HepG2 (cell line): ENCODE measurements at regions not wholly inside any gene's neighbourhood (a gene's known extent, or its start where the extent isn't known, plus 50 kb on each side); places are given as distances from the start of the nearest gene placed in this dataset.

ENCODE experiments used
- ATAC-seq: fragments of 200-7000 bp; cut with Tn5 transposase; 3 replicates; pipeline ENCODE4 v1.9.1; 2020; ENCODE audit warnings: mild to moderate bottlenecking, moderate library complexity
- BruUV-seq: library from RNA; stranded (reverse); fragments of 400-500 nt; replicated peaks from 2 replicates; lab custom pipeline; 2021; lab: Mats Ljungman, UMichigan
- CTCF ChIA-PET: fragments of 300-600 bp; formaldehyde crosslinking; extraction: SDS; loops from one replicate; lab custom pipeline; 2021; ENCODE audit warnings: low total read pairs, inconsistent platforms, low intra/inter-chr PET ratio; lab: Yijun Ruan, JAX
- POLR2A ChIA-PET: fragments of 350-600 bp; sonication (Branson Sonifier 250); formaldehyde crosslinking; loops from one replicate; lab custom pipeline; 2020; ENCODE audit warnings: antibody characterized with exemption, inconsistent platforms; lab: Yijun Ruan, JAX
- DNase-seq: peaks from one replicate; pipeline ENCODE4 v3.0.0-alpha.2; 2015; ENCODE audit warnings: low spot score
- FAIRE-seq: peaks from 3 replicates; lab custom pipeline; 2011; peaks lifted over from hg19 to GRCh38; lab: Jason Lieb, UNC
- H2AFZ ChIP-seq: one replicate; pipeline ENCODE4 v1.6.1; 2011; ENCODE audit warnings: low read length, inconsistent platforms
- H3K27ac ChIP-seq: fragments of 300-600 bp; 3 replicates; pipeline ENCODE4 v1.8.0; 2011; ENCODE audit warnings: mixed run types, mild to moderate bottlenecking, mixed read lengths, low read length, inconsistent platforms; ENCODE audit not compliant: insufficient read depth; ENCODE audit errors: extremely low read length
- H3K27me3 ChIP-seq, 2 experiments: fragments of 200-600 bp in 1 of 2; 2 replicates in 1 of 2; 3 replicates in 1 of 2; pipeline versions ENCODE4 v1.6.0 to v1.8.0; 2011; ENCODE audit warnings: low read length in 2 of 2, mild to moderate bottlenecking in 2 of 2, moderate library complexity in 2 of 2, inconsistent platforms in 1 of 2; ENCODE audit not compliant: insufficient read depth in 2 of 2, control insufficient read depth in 1 of 2
- H3K36me3 ChIP-seq, 2 experiments: fragments of 200-600 bp in 1 of 2; replicated peaks in 1 of 2; 2 replicates in 1 of 2; 3 replicates in 1 of 2; pipeline versions ENCODE4 v1.5.1 to v1.8.0; 2011; ENCODE audit warnings: low read length in 2 of 2, inconsistent platforms in 1 of 2; ENCODE audit not compliant: insufficient read depth in 2 of 2, control insufficient read depth in 1 of 2
- H3K4me1 ChIP-seq: 2 replicates; pipeline ENCODE4 v1.5.1; 2012; ENCODE audit warnings: low read length, inconsistent platforms; ENCODE audit not compliant: insufficient read depth
- H3K4me2 ChIP-seq: 2 replicates; pipeline ENCODE4 v1.6.0; 2011; ENCODE audit warnings: low read depth, low read length, inconsistent platforms
- H3K4me3 ChIP-seq, 3 experiments: fragments of 200-600 bp in 1 of 3; sonication (generic), shearing (Covaris generic) in 1 of 3; replicated peaks in 1 of 3; 2 replicates each; pipeline ENCODE4 v1.5.1; 2011 to 2016; ENCODE audit warnings: low read length in 3 of 3, inconsistent platforms in 2 of 3, low read depth in 2 of 3, mild to moderate bottlenecking in 2 of 3, control low read depth in 1 of 3, mixed read lengths in 1 of 3; ENCODE audit not compliant: insufficient read depth in 1 of 3
- H3K79me2 ChIP-seq: one replicate; pipeline ENCODE4 v1.6.1; 2011; ENCODE audit warnings: low read length, inconsistent platforms; ENCODE audit not compliant: insufficient read depth
- H3K9ac ChIP-seq: 2 replicates; pipeline ENCODE4 v1.6.0; 2011; ENCODE audit warnings: mild to moderate bottlenecking, low read depth, low read length, inconsistent platforms; ENCODE audit not compliant: insufficient read depth
- H3K9me3 ChIP-seq: 2 replicates; pipeline ENCODE4 v1.5.1; 2012; ENCODE audit warnings: mild to moderate bottlenecking, low read length
- H4K20me1 ChIP-seq: 2 replicates; pipeline ENCODE4 v1.6.0; 2011; ENCODE audit warnings: inconsistent platforms, mild to moderate bottlenecking, low read length, moderate library complexity; ENCODE audit not compliant: insufficient read depth
- CENPBD1 ChIP-seq: sonication (generic); formaldehyde crosslinking; IDR thresholded peaks from 2 replicates; pipeline ENCODE4 v1.8.0; 2022; ENCODE audit warnings: missing genetic modification reagents, low read depth, mild to moderate bottlenecking, borderline replicate concordance
- GMEB2 ChIP-seq: IDR thresholded peaks from 2 replicates; pipeline ENCODE4 v1.6.1; 2016; ENCODE audit warnings: missing biosample characterization, missing genetic modification reagents, low read depth
- JDP2 ChIP-seq: sonication (generic); formaldehyde crosslinking; IDR thresholded peaks from 2 replicates; pipeline ENCODE4 v1.8.1; 2022; ENCODE audit warnings: missing genetic modification reagents, borderline replicate concordance
- MEIS2 ChIP-seq: sonication (generic); formaldehyde crosslinking; IDR thresholded peaks from 2 replicates; pipeline ENCODE4 v1.9.0; 2021; ENCODE audit warnings: mild to moderate bottlenecking, missing genetic modification reagents
- NR3C1 ChIP-seq: sonication (generic); formaldehyde crosslinking; IDR thresholded peaks from 2 replicates; pipeline ENCODE4 v1.4.0; 2020; ENCODE audit warnings: missing genetic modification reagents
- PCBP2 ChIP-seq: fragments of 200-400 bp; formaldehyde crosslinking; optimal IDR thresholded peaks from 2 replicates; pipeline ENCODE3; 2018; ENCODE audit warnings: low read length, low read depth; ENCODE audit not compliant: poor library complexity, severe bottlenecking
- RFX3 ChIP-seq: IDR thresholded peaks from 2 replicates; pipeline ENCODE4 v1.6.1; 2016; ENCODE audit warnings: missing biosample characterization, missing genetic modification reagents
- SRF ChIP-seq: IDR thresholded peaks from 2 replicates; pipeline ENCODE4 v1.6.1; 2011; ENCODE audit warnings: mild to moderate bottlenecking, low read depth, low read length, moderate library complexity
- TFDP2 ChIP-seq: sonication (generic); formaldehyde crosslinking; IDR thresholded peaks from 2 replicates; pipeline ENCODE4 v1.4.0; 2020; ENCODE audit warnings: missing genetic modification reagents
- TRAFD1 ChIP-seq: sonication (generic); formaldehyde crosslinking; IDR thresholded peaks from 2 replicates; pipeline ENCODE4 v1.5.1; 2020; ENCODE audit warnings: missing genetic modification reagents, mild to moderate bottlenecking, borderline replicate concordance
- XRCC5 ChIP-seq: fragments of 200-400 bp; formaldehyde crosslinking; optimal IDR thresholded peaks from 2 replicates; pipeline ENCODE3; 2017; ENCODE audit warnings: mild to moderate bottlenecking, low read length
- ZNF224 ChIP-seq: sonication (generic); formaldehyde crosslinking; IDR thresholded peaks from 2 replicates; pipeline ENCODE4 v1.5.0; 2020; ENCODE audit warnings: mild to moderate bottlenecking, missing genetic modification reagents
- ZNF30 ChIP-seq: sonication (generic); formaldehyde crosslinking; IDR thresholded peaks from 2 replicates; pipeline ENCODE4 v1.5.0; 2020; ENCODE audit warnings: mild to moderate bottlenecking, missing genetic modification reagents
- ZNF510 ChIP-seq: sonication (generic); formaldehyde crosslinking; IDR thresholded peaks from 2 replicates; pipeline ENCODE4 v1.4.0; 2020; ENCODE audit warnings: low read depth, mild to moderate bottlenecking, missing genetic modification reagents
- ZNF790 ChIP-seq: sonication (generic); formaldehyde crosslinking; IDR thresholded peaks from 2 replicates; pipeline ENCODE4 v1.8.0; 2022; ENCODE audit warnings: missing genetic modification reagents, mild to moderate bottlenecking, borderline replicate concordance
- WGBS: methylation state at CpG from one replicate; pipeline ENCODE4 v1.1.6; 2017; ENCODE audit warnings: low lambda C conversion rate; 5-methylcytosine and 5-hydroxymethylcytosine counted together
- in situ Hi-C: cut with HindIII; loops from 2 replicates; pipeline ENCODE4 v1.10.0; 2017; ENCODE audit warnings: low pct_unique_long_range_greater_than_20kb; ENCODE audit not compliant: extremely low pct_ligation_motif_present
- intact Hi-C: fragments of 100-400 bp; cut with micrococcal nuclease; formaldehyde crosslinking; loops from one replicate; pipeline ENCODE4 v1.10.0; 2022; ENCODE audit not compliant: unreplicated experiment

- ChIA-PET POLR2A (no interaction called here), CTCF (no interaction called here)
- Histone ChIP-seq H4K20me1 (no peaks in the 10 kb centered on the region; the same call in 1 of the 2 replicates), H2AFZ (no peak overlapping the region), H3K36me3 (no peaks in the 10 kb centered on the region), H3K4me2 (no peak overlapping the region), H3K9ac (no peak overlapping the region), H3K4me3 (no peak overlapping the region), H3K79me2 (no peaks in the 10 kb centered on the region), H3K9me3 (no peaks in the 10 kb centered on the region), H3K4me1 (no peaks in the 10 kb centered on the region), H3K27ac (no peak overlapping the region), H3K27me3 (no peaks in the 10 kb centered on the region)
- WGBS, result 9% methylated on average over 6 of the region's 6 CpGs
- intact Hi-C loops, result no loop called here
- ATAC-seq, result no peak
- BruUV-seq, result no TSS peak
- FAIRE-seq, result no peak
- no peak for DNase-seq
- in situ Hi-C loops, result no loop called here
- no peak for TF ChIP-seq ZNF224 (CRISPR knock-in tag)
- no peak for TF ChIP-seq PCBP2
- no peak for TF ChIP-seq ZNF790 (CRISPR knock-in tag)
- no peak for TF ChIP-seq XRCC5
- TF ChIP-seq SRF, result no peak
- no peak for TF ChIP-seq JDP2 (CRISPR knock-in tag)
- no peak for TF ChIP-seq NR3C1
These were observed 167.4 kb downstream of the ZDHHC21 start for GRCh38 chr9:14525856-14526255.

GRCh38 chr9:14524873-14525515 is 168.2 kb downstream of the ZDHHC21 start:
- intact Hi-C loops, result no loop called here
- Histone ChIP-seq H3K9me3 (no peaks in the 10 kb centered on the region), H3K27me3 (no peaks in the 10 kb centered on the region), H3K79me2 (no peaks in the 10 kb centered on the region), H2AFZ (no peak overlapping the region), H3K4me3 (no peak overlapping the region), H3K27ac (no peak overlapping the region), H3K9ac (no peak overlapping the region), H3K4me1 (no peaks in the 10 kb centered on the region), H3K36me3 (no peaks in the 10 kb centered on the region), H3K4me2 (no peak overlapping the region), H4K20me1 (no peaks in the 10 kb centered on the region; the same call in 1 of the 2 replicates)
- in situ Hi-C loops, result no loop called here
- ChIA-PET POLR2A (no interaction called here), CTCF (no interaction called here)
- no peak for FAIRE-seq
- DNase-seq, result no peak
- WGBS, result 2% methylated on average over 8 of the region's 8 CpGs
- no TSS peak for BruUV-seq
- no peak for ATAC-seq
- TF ChIP-seq ZNF30 (CRISPR knock-in tag), result no peak
- TF ChIP-seq GMEB2 (CRISPR knock-in tag), result no peak
- no peak for TF ChIP-seq TRAFD1 (CRISPR knock-in tag)
- no peak for TF ChIP-seq MEIS2
- TF ChIP-seq TFDP2 (CRISPR knock-in tag), result no peak
- TF ChIP-seq CENPBD1 (CRISPR knock-in tag), result no peak
- TF ChIP-seq RFX3 (CRISPR knock-in tag), result no peak
- no peak for TF ChIP-seq ZNF510 (CRISPR knock-in tag)
